IMR-90 (cell line): ENCODE measurements at regions not wholly inside any gene's neighbourhood (a gene's known extent, or its start where the extent isn't known, plus 50 kb on each side); places are given as distances from the start of the nearest gene placed in this dataset.

Source experiments
- ATAC-seq: fragments of 200-7000 bp; cut with Tn5 transposase; 2 replicates; pipeline ENCODE4 v1.9.1; 2020; ENCODE audit warnings: low read depth, mild to moderate bottlenecking, moderate library complexity
- BruUV-seq: library from RNA; stranded (reverse); fragments of 400-500 nt; replicated peaks from 2 replicates; lab custom pipeline; 2021; lab: Mats Ljungman, UMichigan
- CTCF ChIA-PET: fragments of 300-600 bp; formaldehyde crosslinking; extraction: SDS; loops from one replicate; lab custom pipeline; 2021; ENCODE audit warnings: antibody characterized with exemption; lab: Yijun Ruan, JAX
- POLR2A ChIA-PET: fragments of 300-600 bp; sonication (Branson Sonifier 250); formaldehyde crosslinking; loops from one replicate; lab custom pipeline; 2022; ENCODE audit warnings: antibody characterized with exemption; ENCODE audit not compliant: unreplicated experiment; lab: Charles Lee
- DNase-seq: peaks from one replicate; pipeline ENCODE4 v3.0.0; 2013
- H2AFZ ChIP-seq: replicated peaks from 2 replicates; pipeline ENCODE3; 2013; ENCODE audit warnings: low read length, mild to moderate bottlenecking; ENCODE audit not compliant: poor library complexity
- H2AK5ac ChIP-seq: 2 replicates; pipeline ENCODE4 v1.6.1; 2013; ENCODE audit warnings: low read depth, low read length, inconsistent platforms
- H2AK9ac ChIP-seq: replicated peaks from 2 replicates; pipeline ENCODE3; 2013; ENCODE audit warnings: mild to moderate bottlenecking, low read depth, low read length, moderate library complexity; ENCODE audit not compliant: poor library complexity
- H2BK120ac ChIP-seq: 2 replicates; pipeline ENCODE4 v1.6.1; 2013; ENCODE audit warnings: low read depth, low read length, inconsistent platforms
- H2BK15ac ChIP-seq: 3 replicates; pipeline ENCODE4 v1.6.1; 2013; ENCODE audit warnings: low read depth, low read length, inconsistent platforms
- H2BK20ac ChIP-seq: 2 replicates; pipeline ENCODE4 v1.6.1; 2013; ENCODE audit warnings: low read depth, mild to moderate bottlenecking, inconsistent platforms, low read length, moderate library complexity
- H2BK5ac ChIP-seq: 2 replicates; pipeline ENCODE4 v1.6.1; 2013; ENCODE audit warnings: mild to moderate bottlenecking, low read depth, low read length, inconsistent platforms; ENCODE audit not compliant: poor library complexity, severe bottlenecking
- H3K14ac ChIP-seq: replicated peaks from 2 replicates; pipeline ENCODE4 v1.6.1; 2013; ENCODE audit warnings: low read depth, low read length, inconsistent platforms
- H3K18ac ChIP-seq: 2 replicates; pipeline ENCODE4 v1.6.1; 2013; ENCODE audit warnings: low read depth, low read length, control low read depth
- H3K23ac ChIP-seq: 2 replicates; pipeline ENCODE4 v1.6.1; 2013; ENCODE audit warnings: low read depth, low read length, inconsistent platforms
- H3K27ac ChIP-seq: 2 replicates; pipeline ENCODE4 v1.5.1; 2013; ENCODE audit warnings: mild to moderate bottlenecking, control low read depth, low read length; ENCODE audit not compliant: insufficient read depth
- H3K27me3 ChIP-seq: 2 replicates; pipeline ENCODE4 v1.6.1; 2013; ENCODE audit warnings: low read length; ENCODE audit not compliant: control insufficient read depth, insufficient read depth
- H3K36me3 ChIP-seq: 2 replicates; pipeline ENCODE4 v1.6.1; 2013; ENCODE audit warnings: low read length, mixed read lengths; ENCODE audit not compliant: control insufficient read depth, insufficient read depth
- H3K4ac ChIP-seq: 2 replicates; pipeline ENCODE4 v1.6.1; 2013; ENCODE audit warnings: low read depth, low read length, inconsistent platforms
- H3K4me1 ChIP-seq: 2 replicates; pipeline ENCODE4 v1.6.1; 2013; ENCODE audit warnings: low read length, mixed read lengths; ENCODE audit not compliant: control insufficient read depth, insufficient read depth
- H3K4me2 ChIP-seq: 2 replicates; pipeline ENCODE4 v1.6.1; 2013; ENCODE audit warnings: low read depth, mild to moderate bottlenecking, control low read depth, low read length, moderate library complexity
- H3K4me3 ChIP-seq: 2 replicates; pipeline ENCODE4 v1.5.1; 2013; ENCODE audit warnings: low read depth, mild to moderate bottlenecking, control low read depth, low read length, moderate library complexity; ENCODE audit not compliant: insufficient read depth
- H3K56ac ChIP-seq: 2 replicates; pipeline ENCODE4 v1.6.1; 2013; ENCODE audit warnings: low read length, inconsistent platforms; ENCODE audit not compliant: insufficient read depth; ENCODE audit errors: extremely low read depth
- H3K79me1 ChIP-seq, 2 experiments: 2 replicates each; pipeline ENCODE4 v1.6.1; 2013; ENCODE audit warnings: low read length in 2 of 2, inconsistent platforms in 1 of 2, low read depth in 1 of 2
- H3K9ac ChIP-seq: 2 replicates; pipeline ENCODE4 v1.6.1; 2013; ENCODE audit warnings: low read depth, low read length, control low read depth
- H3K9me1 ChIP-seq: 2 replicates; pipeline ENCODE4 v1.6.1; 2013; ENCODE audit warnings: low read length, inconsistent platforms; ENCODE audit not compliant: insufficient read depth
- H3K9me3 ChIP-seq: 2 replicates; pipeline ENCODE4 v1.6.1; 2013; ENCODE audit warnings: low read length; ENCODE audit not compliant: control insufficient read depth, insufficient read depth
- H4K20me1 ChIP-seq: 2 replicates; pipeline ENCODE4 v1.6.1; 2013; ENCODE audit warnings: low read length, inconsistent platforms; ENCODE audit not compliant: insufficient read depth
- H4K5ac ChIP-seq: 2 replicates; pipeline ENCODE4 v1.6.1; 2013; ENCODE audit warnings: mild to moderate bottlenecking, low read depth, low read length, control low read depth
- H4K8ac ChIP-seq, 2 experiments: 2 replicates each; pipeline ENCODE4 v1.6.1; 2013; ENCODE audit warnings: low read depth in 2 of 2, low read length in 2 of 2, control low read depth in 1 of 2, inconsistent platforms in 1 of 2
- H4K91ac ChIP-seq: 2 replicates; pipeline ENCODE4 v1.6.1; 2013; ENCODE audit warnings: low read depth, low read length, inconsistent platforms; ENCODE audit not compliant: insufficient read depth
- BHLHE40 ChIP-seq: fragments of 150-350 bp; IDR thresholded peaks from 2 replicates; pipeline ENCODE4 v1.6.1; 2016; ENCODE audit warnings: mild to moderate bottlenecking, low read depth, low read length
- CTCF ChIP-seq: conservative IDR thresholded peaks from 2 replicates; pipeline ENCODE4 v1.5.1; 2012; ENCODE audit warnings: mild to moderate bottlenecking, low read depth, low read length, improper control_type of control experiment
- FOS ChIP-seq: fragments of 150-350 bp; IDR thresholded peaks from 2 replicates; pipeline ENCODE4 v1.6.1; 2016; ENCODE audit warnings: low read depth, low read length
- MAFK ChIP-seq: IDR thresholded peaks from 2 replicates; pipeline ENCODE4 v1.6.1; 2012; ENCODE audit warnings: low read depth, low read length, improper control_type of control experiment
- MAZ ChIP-seq: IDR thresholded peaks from 2 replicates; pipeline ENCODE4 v1.6.1; 2012; ENCODE audit warnings: low read depth, mild to moderate bottlenecking, low read length, improper control_type of control experiment, moderate library complexity, borderline replicate concordance
- dilution Hi-C: fragments of 300-500 bp; cut with HindIII; formaldehyde crosslinking; loops from one replicate; pipeline ENCODE4 v1.14.3; 2018; ENCODE audit warnings: low sequenced_read_pairs; ENCODE audit not compliant: unreplicated experiment
- in situ Hi-C: fragments of 300-500 bp; cut with MboI; formaldehyde crosslinking; loops from 3 replicates; pipeline ENCODE4 v1.14.3; 2019; ENCODE audit warnings: low sequenced_read_pairs, inconsistent platforms, mixed read lengths
- intact Hi-C: fragments of 100-400 bp; cut with micrococcal nuclease; formaldehyde crosslinking; loops from 2 replicates; pipeline ENCODE4 v1.10.0; 2022

- peaks cover 2% of the 10 kb centered on the region; the same call in 1 of the 2 replicates for H3K9me3 ChIP-seq
- no peak overlapping the region for H3K9ac ChIP-seq
- H3K4me2 ChIP-seq = no peak overlapping the region
- H2AK9ac ChIP-seq = no peak overlapping the region
- TF ChIP-seq MAFK (peak; percentile 39; the same call in 1 of the 2 replicates), MAZ (no peak), CTCF (no peak), FOS (no peak), BHLHE40 (no peak)
- no peaks in the 10 kb centered on the region for H3K79me1 ChIP-seq
- H2BK120ac ChIP-seq = no peak overlapping the region
- no peaks in the 10 kb centered on the region for H3K36me3 ChIP-seq
- no peaks in the 10 kb centered on the region for H4K20me1 ChIP-seq
- no peak overlapping the region for H2BK15ac ChIP-seq
- in situ Hi-C loops = no loop called here
- no peak for DNase-seq
- CTCF ChIA-PET = no interaction called here
- no peak overlapping the region for H3K18ac ChIP-seq
- H2AK5ac ChIP-seq = no peak overlapping the region
- no peak overlapping the region for H3K4me3 ChIP-seq
- no peaks in the 10 kb centered on the region for H3K27me3 ChIP-seq
- no peak overlapping the region for H2AFZ ChIP-seq
- no peak overlapping the region for H3K4ac ChIP-seq
- H3K14ac ChIP-seq = no peak overlapping the region
- H3K23ac ChIP-seq = no peak overlapping the region
- no peak for ATAC-seq
- no peaks in the 10 kb centered on the region for H3K9me1 ChIP-seq
- no peak overlapping the region for H2BK5ac ChIP-seq
- dilution Hi-C loops = no loop called here
- intact Hi-C loops = no loop called here
- H3K56ac ChIP-seq = no peak overlapping the region
- H3K4me1 ChIP-seq = no peaks in the 10 kb centered on the region
- no peak overlapping the region for H4K8ac ChIP-seq
- no peak overlapping the region for H2BK20ac ChIP-seq
- no peak overlapping the region for H4K91ac ChIP-seq
- no TSS peak for BruUV-seq
- no peak overlapping the region for H3K27ac ChIP-seq
- H4K5ac ChIP-seq = no peak overlapping the region
- POLR2A ChIA-PET = no interaction called here
Observed at GRCh38 chr2:163236553-163236952, 398.0 kb upstream of the KCNH7 start.
